Activated effector memory CD4-positive, alpha-beta T cell treated with Interleukin-2 at 50 U/mL for 16 hours (primary cell): ENCODE measurements at regions not wholly inside any gene's neighbourhood (a gene's known extent, or its start where the extent isn't known, plus 50 kb on each side); places are given as distances from the start of the nearest gene placed in this dataset.

Experiments used
- DNase-seq: peaks from one replicate; pipeline ENCODE4 v3.0.0-alpha.2; 2020

DNA sequence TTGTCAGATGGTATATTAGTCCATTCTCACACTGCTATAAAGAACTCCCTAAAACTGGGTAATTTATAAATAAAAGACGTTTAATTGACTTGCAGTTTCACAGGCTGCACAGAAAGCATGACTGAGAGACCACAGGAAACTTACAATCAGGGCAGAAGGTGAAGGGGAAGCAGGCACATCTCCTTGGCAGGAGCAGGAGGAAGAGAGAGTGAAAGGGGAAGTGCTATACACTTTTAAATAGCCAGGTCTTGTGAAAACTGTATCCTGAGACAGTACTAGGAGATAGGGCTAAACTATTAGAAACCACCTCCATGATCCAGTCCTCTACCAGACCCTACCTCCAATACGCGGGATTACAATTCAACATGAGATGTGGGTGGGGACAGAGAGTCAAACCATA is 193.9 kb upstream of the KCNG1 start:
- DNase-seq: no peak

DNA sequence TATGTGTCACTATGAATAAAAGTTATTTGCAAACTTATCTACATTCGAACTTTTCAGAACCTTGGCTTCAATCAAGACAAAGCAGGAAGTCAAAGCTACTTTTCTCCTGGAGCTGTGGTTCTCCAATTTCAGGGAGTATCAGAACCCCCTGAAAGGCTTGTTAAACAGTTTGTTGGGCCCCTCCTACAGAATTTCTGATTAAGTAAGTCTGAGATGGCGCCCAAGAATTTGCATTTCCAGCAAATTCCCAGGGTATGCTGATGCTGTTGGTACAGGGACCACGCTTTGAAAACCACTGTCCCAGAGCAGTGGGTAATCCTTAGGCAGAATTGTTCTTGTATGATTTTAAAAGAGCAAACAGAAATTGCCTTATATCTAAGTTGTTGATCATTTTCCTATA is 189.9 kb upstream of the KCNG1 start:
- DNase-seq: no peak

DNA sequence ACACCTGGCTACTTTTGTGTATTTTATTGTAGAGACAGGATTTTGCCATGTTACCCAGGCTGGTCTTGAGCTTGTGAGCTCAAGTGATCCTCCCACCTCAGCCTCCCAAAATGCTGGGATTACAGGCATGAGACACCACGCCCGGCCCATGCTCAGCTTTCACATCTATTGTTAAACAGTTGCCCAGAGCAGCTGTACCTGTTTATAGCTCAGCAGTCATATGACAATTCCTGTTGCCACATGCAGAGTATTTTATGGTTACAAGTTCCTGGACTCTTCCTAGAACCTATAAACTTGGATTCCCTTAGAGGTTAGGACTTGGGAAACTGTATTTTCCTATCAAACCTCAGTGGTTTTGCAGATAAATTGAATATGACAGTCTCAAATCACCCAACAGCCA is 188.3 kb upstream of the KCNG1 start:
- DNase-seq: no peak

DNA sequence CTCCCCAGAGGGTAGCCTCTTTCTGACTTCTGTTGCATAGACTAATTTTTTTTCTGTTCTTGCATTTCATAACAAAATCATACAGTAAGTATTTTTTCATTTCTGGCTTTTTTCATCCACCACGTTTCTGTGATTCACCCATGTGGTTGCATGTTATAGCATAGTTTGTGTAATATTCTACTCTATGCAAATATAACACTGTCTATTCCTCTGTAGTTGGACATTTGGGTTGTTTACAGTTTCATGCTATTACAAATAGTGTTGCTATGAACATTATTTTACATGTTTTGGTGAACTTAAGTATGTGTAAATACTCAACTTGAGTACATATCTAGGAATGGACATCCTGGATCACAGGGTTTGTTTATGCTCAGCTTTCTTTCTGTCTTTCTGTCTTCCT is 187.2 kb upstream of the KCNG1 start:
- no peak for DNase-seq

DNA sequence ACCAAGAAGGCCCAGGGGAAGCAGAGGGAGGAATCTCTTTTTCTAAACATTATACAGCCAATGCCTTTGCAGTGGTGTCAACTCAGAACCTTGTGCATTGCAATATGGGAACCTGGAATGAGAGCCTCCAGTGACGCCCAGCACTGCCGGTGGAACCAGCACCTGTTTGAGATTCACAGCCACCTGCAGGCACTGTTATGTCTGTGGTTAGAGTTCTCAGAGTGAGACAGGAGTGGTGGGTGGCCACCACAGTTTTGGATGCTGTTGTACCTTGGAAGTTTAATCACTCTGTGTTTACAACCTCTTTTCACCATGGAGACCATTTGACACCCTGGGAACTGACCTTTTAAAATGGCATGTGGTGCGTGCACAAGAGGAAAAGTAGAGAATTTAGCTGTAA is 185.3 kb upstream of the KCNG1 start:
- no peak for DNase-seq

DNA sequence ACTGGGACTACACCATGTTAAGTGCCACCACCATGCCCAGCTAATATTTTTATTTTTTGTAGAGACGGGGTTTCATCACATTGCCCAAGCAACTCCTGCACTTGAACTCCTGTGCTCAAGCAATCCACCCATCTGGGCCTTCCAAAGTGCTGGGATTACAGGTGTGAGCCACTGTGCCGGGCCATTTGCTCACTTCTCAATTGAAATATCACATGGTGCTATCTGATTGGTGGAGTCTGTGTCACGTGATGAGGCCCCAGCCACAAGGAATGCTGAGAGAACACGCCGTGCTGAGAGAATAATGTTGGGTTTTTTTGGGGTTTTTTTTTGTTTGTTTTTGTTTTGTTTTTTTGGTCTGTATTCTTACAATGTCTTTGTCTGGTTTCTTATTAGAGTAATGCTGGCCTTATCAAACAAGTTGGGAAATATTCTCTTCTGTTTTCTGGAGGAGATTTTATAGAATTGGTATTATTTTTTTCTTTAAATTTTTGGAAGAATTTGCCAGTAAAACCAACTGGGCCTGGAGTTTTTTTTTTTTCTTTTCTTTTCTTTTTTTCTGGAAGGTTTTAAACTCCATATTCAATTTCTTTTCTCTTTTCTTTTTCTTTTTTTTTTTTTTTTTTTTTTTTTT is 183.2 kb upstream of the KCNG1 start:
- DNase-seq: no peak

DNA sequence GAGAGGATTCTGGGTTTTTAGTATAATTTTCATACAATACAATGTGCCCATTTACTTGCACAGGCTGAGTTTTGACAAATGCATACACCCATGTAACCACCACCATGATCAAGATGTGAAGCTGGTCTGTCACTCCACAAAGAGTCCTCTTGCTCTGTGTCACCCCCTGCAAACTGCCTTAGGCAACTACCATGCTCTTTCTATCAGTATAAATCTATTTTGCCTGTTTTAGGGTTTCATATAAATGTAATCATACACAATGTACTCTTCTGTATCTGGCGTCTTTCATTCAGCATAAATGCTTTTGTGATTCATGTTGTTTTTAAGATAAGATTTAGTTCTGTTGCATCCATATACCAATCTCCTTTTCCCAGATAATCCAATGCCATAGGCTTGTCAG is 181.9 kb upstream of the KCNG1 start:
- DNase-seq: no peak

DNA sequence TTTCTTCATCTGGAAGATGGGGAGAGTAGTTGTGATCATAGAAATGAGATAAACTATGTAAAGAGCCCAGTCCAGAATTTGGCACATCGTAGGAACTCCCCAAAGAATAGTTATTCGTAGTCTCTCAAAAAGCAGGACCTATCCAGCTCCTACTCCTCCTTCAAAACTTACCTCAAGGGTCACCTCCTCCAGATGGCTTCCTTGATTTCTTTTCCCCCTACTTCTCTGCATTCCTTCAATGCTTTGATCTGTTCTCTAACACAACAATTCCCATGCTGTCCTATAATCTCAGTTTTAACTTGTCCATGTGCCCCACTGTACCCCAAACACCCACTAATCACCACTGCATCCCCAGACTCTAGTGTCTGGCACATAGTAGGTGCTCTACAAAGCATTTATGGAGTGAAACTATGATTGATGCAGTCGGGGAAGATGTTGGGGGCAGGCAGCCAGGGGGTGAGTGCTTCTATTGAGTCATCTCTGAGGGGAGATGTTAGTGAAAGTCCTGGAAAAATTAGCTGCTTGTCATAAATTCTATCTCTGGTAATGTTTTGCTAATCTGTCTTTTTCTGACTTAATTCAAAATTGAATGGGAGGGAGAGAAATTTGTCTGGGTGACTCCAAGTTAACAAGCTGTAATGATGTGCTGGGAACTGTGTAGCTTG is 181.3 kb upstream of the KCNG1 start:
- no peak for DNase-seq

DNA sequence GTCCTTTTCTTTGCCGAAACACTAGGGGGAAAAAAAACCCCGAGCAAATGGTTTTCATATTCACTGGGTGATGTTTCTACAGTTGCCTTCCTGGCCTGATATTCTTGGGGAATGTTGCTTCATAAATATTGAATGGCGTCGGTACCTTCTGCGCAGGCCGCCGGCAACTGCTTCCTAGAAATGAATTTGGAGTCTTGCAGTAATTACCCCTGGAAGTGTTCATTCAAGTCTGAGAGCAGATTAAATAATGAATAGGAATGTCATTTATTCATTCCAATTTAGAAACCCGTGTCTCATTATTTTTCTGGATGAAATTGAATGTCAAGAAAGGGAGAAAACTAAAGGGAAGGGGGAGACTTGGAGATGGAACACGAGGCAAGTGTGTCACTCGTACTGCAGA is 179.4 kb upstream of the KCNG1 start:
- DNase-seq: no peak

DNA sequence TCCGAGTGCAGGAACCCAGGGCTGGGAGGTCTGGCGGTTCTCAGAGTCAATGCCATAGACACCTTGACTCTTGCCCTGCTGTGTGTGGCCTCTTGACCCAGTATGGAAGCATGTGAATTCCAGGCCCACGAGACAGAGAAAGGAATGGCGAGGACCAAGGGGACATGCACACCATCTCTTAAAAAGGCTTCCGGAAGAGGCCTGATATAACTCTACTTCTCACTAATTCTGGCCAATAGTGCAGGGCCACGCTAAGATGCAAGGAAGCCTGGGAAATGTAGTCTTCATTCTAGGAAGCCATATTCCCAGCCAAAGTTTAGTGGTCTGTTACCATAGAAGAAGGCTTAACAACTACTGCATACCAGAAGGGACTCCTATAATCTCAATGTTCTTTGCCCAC is 177.0 kb upstream of the KCNG1 start:
- DNase-seq: no peak

DNA sequence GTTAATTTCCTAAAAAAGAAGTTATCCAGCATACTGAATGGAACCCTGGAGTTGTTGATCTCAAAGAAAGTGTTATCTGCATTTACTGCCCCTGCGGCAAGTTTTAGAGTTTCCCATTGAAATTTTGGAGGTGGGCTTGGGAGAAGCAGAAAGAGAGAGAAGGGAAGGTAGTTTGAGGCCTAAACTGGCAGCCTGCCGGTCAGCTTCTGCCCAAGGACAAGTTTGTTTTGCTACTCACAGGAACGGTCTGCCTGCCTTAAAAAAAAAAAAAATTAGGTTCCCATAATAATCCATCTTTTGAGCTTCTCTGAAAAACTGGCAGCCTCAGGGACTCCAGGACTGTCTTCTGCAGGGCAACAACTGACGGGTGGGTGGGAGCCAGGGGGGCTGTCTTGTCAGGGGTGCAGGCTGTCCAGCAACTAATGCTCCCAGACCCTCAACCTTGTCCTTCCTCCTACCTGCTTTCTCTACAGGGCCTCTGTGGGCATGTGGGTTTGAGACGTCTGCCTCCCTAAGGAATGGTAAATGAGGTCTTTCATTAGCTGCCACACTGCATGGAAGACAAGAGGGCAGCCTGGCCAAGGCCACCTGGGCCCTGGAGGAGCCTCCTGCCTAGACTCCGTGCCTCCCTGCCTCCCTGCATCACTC is 176.1 kb upstream of the KCNG1 start:
- DNase-seq: no peak

DNA sequence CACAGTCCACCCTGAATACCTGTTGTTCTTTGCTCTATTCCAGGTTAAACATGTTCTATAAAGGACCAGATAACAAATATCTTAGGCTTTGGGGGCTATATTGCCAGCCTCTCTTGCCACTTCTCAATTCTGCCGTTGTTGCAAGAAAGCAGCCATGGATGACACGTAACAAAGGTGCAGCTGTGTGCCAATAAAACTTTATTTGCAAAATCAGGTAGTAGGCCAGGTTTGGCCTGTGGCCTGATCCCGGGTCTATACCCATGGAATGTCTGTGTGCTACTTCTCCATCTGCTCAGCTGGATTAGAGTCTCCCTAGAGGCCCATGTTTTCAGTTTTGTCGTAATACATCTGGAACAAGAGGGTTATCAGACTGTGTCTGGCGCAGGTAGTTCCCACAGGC is 175.3 kb upstream of the KCNG1 start:
- no peak for DNase-seq

DNA sequence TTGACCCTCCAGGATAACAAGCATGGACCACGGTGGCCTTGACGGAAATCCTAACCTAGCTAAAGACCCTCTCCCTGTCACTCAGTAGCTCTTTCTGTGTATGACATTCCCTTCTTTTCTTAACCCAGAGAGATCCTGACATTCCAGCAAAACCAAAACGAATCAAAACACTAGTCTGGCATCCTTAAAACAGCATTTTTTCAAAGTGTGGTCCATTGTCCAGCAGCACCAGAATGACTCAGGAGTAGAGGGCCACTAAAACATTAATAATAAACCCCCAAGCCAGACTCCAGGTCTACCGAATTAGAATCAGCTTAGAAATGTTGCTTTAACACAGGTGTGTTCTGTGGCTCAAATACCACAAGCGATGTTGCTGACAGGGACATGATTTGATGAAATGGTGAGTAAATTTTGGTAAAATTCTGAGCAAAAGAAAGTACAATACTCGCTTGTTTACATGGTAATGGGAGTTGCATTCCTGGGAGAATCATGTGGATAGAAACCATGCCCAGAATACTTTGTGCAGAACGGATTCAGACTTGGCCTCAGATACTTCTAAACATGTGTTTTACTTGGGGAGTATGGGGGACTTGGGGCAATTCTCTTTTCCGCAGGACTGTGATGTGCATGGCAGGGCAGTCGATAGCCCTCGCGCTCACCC is 174.2 kb upstream of the KCNG1 start:
- DNase-seq: no peak

DNA sequence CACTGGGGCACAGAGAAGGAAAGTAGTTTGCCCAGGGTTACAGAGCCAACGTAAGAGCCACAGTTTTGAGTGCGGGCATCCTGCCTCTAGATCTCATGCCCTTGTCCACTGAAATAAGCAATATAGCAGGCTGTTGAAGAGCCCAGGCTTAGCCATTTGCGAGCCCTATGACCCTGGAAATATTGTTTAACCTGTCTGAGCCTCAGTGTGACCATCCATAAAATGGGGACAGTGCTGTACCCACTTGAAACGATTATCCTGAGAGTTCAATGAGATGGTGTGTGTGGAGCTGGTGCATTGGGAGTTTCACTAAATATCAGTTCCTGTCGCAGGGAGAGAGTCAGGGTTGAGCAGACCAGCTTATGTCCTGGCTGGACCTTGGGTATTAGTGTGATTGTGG is 173.1 kb upstream of the KCNG1 start:
- DNase-seq: no peak

DNA sequence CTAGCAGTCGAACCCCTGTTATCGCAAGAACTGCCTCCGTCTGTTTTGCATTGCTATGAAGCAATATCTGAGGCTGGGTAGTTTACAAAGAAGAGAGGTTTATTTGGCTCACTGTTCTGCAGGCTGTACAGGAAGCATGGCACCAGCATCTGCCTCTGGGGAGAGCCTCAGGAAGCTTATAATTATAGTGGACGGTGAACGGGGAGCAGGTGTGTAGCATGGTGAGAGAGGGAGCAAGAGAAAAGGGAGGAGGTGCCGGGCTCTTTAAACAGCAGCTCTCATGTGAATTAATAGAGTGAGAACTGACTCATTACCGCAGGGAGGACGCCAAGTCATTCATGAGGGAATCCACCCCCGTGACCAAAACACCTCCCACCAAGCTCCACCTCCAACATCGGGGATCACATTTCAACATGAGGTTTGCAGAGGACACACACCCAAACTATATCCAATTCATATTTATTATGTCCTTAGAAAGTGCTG is 172.6 kb upstream of the KCNG1 start:
- DNase-seq: no peak

DNA sequence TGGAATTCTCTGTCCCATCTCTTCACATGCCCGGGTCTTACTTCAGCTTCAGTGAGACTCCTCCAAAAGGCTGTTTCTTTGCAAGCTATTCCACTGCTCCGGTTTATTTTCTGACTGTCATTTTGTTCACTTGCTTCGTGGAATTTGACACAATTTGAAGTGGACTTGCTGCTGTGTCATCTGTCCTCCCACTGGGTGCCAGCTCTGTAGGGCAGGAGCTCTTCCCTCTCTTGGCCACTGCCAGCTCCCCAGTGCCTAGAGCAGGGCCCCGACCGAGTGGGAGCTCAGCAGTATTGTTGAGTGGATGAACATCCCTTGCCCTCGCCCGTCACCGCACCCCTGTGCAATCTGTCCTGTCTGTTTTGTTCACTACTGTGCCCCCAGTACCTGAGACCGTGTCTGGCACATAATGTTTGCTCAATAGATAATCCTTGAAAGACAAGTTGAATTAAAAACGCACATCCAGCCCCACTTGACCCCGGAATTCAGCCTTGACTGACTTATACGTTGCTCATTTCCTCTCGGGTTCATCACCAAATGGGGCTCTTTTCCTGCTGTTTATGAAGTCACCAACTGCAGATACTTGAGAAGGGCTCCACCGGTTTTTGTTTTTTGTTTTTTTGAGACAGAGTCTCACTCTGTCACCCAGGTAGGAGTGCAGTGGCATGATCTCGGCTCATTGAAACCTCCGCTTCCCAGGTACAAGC is 170.3 kb upstream of the KCNG1 start:
- DNase-seq: no peak

DNA sequence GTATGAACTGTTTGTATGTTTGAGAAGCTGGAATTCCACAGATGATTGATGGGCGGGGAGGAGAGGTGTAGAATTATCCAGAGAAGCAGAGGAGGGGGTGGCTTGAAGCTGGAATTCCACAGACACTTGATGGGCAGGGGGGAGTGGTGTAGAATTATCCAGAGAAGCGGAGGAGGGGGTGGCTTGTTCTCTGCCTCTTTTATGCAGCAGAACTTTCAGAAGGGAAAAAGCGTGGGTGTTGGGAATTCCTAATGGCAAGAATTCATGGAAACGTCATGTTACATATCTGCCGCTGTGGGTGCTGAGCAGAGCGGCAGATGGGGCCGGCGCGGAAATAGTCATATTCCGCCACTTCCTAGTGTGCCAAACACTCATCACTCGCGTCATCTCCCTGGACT is 167.9 kb upstream of the KCNG1 start:
- DNase-seq: no peak

DNA sequence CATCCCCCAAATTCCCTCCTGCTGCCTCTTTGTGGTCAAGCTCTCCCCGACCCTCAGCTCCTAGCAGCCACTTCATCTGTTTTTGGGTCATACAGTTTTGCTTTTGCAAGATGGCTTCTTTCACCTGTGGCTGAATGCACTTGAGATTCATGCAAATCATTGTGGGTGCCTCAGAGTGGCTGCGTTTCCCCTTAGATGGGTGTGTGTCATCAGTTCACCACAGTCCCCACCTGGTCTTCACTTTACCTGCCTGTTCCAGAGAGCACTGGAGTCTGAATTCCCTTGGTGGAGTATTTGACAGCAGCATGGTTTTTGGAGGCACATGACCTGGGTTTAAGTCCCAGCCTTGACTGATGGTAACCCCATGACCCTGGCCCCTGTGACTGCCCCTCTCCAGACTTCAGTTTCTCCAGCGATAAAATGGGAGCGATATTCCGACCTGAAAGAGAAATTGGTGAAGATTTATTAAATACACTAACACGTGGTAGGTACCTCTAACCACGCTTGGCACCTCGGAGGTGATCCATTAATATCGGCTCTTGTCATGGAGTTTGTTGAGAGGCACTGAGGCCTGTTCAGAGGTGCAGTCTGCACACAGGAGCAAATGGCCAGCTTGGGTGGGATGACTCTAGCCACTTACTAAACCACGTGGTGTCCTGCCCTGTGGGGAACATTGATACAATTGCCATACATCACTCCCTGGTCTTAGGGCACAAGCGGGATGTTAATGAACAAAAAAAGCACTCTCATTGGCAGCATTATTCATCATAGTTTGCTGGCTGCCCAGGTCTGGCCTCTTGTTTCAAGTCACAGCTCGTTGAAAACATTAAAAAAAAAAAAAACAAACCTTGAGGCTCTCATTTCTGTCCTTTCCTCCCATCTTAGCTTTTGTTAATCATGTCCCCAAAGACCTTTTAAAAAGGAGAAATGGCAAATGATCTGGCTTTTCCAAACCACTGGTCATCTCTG is 167.2 kb upstream of the KCNG1 start:
- DNase-seq: no peak

DNA sequence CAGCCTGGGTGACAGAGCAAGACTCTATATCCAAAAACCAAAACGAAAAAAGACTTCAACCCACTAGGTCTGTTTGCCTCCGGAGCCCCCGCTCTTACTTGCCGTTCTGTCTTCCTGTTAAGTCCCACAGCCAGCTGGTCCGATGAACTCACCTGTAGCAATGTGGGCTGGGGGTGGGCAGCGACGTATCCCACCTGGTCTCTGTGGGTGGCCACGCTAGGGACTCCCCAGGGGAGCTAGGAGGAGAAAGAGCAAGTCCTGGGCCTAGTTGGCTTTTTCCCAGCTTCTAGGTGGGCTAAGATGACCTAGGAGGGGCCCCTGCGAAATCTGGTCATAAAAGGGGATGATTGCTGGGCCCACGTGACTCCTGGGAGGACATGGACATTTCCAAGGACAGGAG is 166.0 kb upstream of the KCNG1 start:
- DNase-seq: no peak

DNA sequence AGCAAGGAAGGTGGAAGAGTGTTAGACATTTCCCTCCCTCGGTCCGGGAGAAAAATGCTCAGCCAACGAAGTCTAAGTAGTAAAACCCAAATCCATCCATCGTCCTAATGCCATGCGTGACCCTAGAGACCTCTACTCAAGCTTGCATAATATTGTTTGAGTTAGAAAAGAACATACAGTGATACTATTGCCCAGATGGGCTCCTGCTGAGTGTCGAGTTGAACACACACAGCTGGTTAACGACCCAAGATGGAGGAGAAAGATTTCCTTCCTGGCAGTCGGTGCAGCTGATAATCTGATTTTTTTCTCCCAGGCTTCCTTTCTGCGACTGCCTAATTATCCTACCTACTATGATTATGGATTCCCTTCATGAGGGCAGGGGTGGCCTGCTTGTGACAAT is 164.4 kb upstream of the KCNG1 start:
- DNase-seq: no peak

DNA sequence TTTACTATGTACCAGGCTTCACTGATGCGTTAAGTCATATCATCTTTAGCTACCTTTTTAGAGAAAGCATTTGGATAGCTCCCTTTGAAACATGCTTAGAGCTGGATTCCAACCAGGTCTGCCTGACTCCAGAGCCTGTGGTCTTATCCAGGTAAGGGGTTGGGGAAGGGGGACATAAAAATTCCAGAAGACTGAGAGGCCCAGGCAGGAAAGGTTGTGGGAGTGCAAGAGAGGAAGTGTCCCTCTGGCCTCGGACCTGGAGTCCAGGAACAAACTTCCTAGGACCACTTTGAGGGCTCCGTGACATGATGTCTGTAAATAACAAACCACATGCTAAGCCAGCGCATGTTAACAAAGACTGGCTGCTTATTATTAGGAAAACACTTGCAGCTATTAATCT is 163.0 kb upstream of the KCNG1 start:
- DNase-seq: no peak

DNA sequence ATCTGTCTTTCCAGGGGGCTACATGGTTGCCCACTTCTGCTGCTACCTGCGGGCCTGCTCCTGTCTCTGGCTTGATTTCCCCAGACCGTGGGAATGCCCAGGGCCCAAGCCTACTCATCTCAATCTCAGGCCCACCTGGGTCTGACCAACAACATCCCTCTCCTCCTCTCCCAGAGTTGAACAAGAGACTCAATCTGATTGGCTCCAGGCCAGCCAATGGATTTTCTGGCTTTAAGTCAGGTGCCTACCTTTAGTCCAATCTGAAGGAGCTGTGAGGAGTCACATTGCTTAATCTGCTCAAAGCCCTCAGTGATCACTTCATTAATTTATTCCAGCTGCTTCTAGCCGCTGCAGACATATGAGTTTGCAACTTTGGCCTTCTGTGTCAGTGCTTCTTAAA is 162.4 kb upstream of the KCNG1 start:
- no peak for DNase-seq
